ENCODE measurements at regions not wholly inside any gene's neighbourhood (a gene's known extent, or its start where the extent isn't known, plus 50 kb on each side); places are given as distances from the start of the nearest gene placed in this dataset.

- TF ChIP-seq, protein P1, sequence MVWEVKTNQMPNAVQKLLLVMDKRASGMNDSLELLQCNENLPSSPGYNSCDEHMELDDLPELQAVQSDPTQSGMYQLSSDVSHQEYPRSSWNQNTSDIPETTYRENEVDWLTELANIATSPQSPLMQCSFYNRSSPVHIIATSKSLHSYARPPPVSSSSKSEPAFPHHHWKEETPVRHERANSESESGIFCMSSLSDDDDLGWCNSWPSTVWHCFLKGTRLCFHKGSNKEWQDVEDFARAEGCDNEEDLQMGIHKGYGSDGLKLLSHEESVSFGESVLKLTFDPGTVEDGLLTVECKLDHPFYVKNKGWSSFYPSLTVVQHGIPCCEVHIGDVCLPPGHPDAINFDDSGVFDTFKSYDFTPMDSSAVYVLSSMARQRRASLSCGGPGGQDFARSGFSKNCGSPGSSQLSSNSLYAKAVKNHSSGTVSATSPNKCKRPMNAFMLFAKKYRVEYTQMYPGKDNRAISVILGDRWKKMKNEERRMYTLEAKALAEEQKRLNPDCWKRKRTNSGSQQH (CRISPR knock-in tag; IDR thresholded peaks at IDR 0.05) = 0 out of 2 replicates have a peak, but pooled peaks have one; percentile 3
- TF ChIP-seq XRCC3 (IDR thresholded peaks at IDR 0.05) = no peak
These were observed 156.8 kb upstream of the PWP1 start (continued) for GRCh38 chr12:107528731-107529365.

- H3K9me3 ChIP-seq (replicated peaks; ENCODE audit: control insufficient read depth, insufficient read depth, low read depth, low read length) = no peaks in the 10 kb centered on the region
- POLR2A ChIA-PET = interaction anchor here (1.0 kb wide), 1 partner anchor 24 kb away, joined by 3 read pairs; no protein-coding TSS in a partner anchor
- TF ChIP-seq ZNF609 (CRISPR knock-in tag; IDR thresholded peaks at IDR 0.05; ENCODE audit: borderline replicate concordance) (no peak), PTBP1 (IDR thresholded peaks at IDR 0.05; ENCODE audit: low read depth, low read length) (no peak), FUS (optimal IDR thresholded peaks at IDR 0.05; ENCODE audit: low read depth, low read length) (no peak), ZBTB8A (IDR thresholded peaks at IDR 0.05; ENCODE audit: partially characterized antibody) (no peak), ZFX (CRISPR knock-in tag; IDR thresholded peaks at IDR 0.05) (no peak)
- TF ChIP-seq, protein P2, sequence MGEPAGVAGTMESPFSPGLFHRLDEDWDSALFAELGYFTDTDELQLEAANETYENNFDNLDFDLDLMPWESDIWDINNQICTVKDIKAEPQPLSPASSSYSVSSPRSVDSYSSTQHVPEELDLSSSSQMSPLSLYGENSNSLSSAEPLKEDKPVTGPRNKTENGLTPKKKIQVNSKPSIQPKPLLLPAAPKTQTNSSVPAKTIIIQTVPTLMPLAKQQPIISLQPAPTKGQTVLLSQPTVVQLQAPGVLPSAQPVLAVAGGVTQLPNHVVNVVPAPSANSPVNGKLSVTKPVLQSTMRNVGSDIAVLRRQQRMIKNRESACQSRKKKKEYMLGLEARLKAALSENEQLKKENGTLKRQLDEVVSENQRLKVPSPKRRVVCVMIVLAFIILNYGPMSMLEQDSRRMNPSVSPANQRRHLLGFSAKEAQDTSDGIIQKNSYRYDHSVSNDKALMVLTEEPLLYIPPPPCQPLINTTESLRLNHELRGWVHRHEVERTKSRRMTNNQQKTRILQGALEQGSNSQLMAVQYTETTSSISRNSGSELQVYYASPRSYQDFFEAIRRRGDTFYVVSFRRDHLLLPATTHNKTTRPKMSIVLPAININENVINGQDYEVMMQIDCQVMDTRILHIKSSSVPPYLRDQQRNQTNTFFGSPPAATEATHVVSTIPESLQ (CRISPR knock-in tag; IDR thresholded peaks at IDR 0.05) = no peak
- TF ChIP-seq, protein P3, sequence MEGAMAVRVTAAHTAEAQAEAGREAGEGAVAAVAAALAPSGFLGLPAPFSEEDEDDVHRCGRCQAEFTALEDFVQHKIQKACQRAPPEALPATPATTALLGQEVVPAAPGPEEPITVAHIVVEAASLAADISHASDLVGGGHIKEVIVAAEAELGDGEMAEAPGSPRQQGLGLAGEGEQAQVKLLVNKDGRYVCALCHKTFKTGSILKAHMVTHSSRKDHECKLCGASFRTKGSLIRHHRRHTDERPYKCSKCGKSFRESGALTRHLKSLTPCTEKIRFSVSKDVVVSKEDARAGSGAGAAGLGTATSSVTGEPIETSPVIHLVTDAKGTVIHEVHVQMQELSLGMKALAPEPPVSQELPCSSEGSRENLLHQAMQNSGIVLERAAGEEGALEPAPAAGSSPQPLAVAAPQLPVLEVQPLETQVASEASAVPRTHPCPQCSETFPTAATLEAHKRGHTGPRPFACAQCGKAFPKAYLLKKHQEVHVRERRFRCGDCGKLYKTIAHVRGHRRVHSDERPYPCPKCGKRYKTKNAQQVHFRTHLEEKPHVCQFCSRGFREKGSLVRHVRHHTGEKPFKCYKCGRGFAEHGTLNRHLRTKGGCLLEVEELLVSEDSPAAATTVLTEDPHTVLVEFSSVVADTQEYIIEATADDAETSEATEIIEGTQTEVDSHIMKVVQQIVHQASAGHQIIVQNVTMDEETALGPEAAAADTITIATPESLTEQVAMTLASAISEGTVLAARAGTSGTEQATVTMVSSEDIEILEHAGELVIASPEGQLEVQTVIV (CRISPR knock-in tag; IDR thresholded peaks at IDR 0.05; ENCODE audit: borderline replicate concordance) = no peak
These were observed 155.6 kb upstream of the PWP1 start for GRCh38 chr12:107529991-107530390.

More at GRCh38 chr12:107529991-107530390, 155.6 kb upstream of the PWP1 start:
- Histone ChIP-seq H3K4me3 (no peak overlapping the region), H3K27me3 (ENCODE audit: control insufficient read depth in 2 of 2, insufficient read depth in 2 of 2, low read length in 2 of 2) (no peaks in the 10 kb centered on the region), H3K4me1 (replicated peaks in 1 of 2; ENCODE audit: control insufficient read depth in 2 of 2, insufficient read depth in 2 of 2, low read length in 2 of 2) (no peaks in the 10 kb centered on the region), H3K36me3 (ENCODE audit: control insufficient read depth, insufficient read depth, low read length) (no peaks in the 10 kb centered on the region), H3K79me2 (ENCODE audit: control insufficient read depth, insufficient read depth, low read length) (no peaks in the 10 kb centered on the region), H2AFZ (ENCODE audit: low read depth, low read length) (no peak overlapping the region), H4K20me1 (replicated peaks; ENCODE audit: control insufficient read depth, insufficient read depth, low read length) (no peaks in the 10 kb centered on the region), H3K9me1 (ENCODE audit: control insufficient read depth, insufficient read depth, low read length) (no peaks in the 10 kb centered on the region), H3K4me2 (ENCODE audit: insufficient read depth, low read length) (no peak overlapping the region), H3K9ac (ENCODE audit: insufficient read depth in 1 of 2, low read depth in 2 of 2, low read length in 2 of 2) (no peak overlapping the region), H3K27ac (ENCODE audit: extremely low read depth, low read depth, low read length) (no peak overlapping the region)
- no TSS peak for BruUV-seq (replicated peaks)
- in situ Hi-C loops (cut with MboI) = no loop called here
- CTCF ChIA-PET (ENCODE audit: low intra/inter-chr PET ratio) = no interaction called here
- DNase-seq (ENCODE audit: extremely low read depth in 1 of 4, low spot score in 3 of 4) (no peak), FAIRE-seq (no peak), ATAC-seq (no peak)
- WGBS (ENCODE audit: insufficient coverage, low coverage, missing lambda C conversion rate) = 2% methylated on average over 3 of the region's 3 CpGs
- intact Hi-C loops (cut with micrococcal nuclease) = no loop called here
